H9 (cell line): ENCODE measurements at regions not wholly inside any gene's neighbourhood (a gene's known extent, or its start where the extent isn't known, plus 50 kb on each side); places are given as distances from the start of the nearest gene placed in this dataset.

Experiments
- DNase-seq: peaks from one replicate; pipeline ENCODE4 v3.0.0-alpha.2; 2017
- H2AFZ ChIP-seq: one replicate; pipeline ENCODE4 v1.6.1; 2013; ENCODE audit warnings: mild to moderate bottlenecking, low read length, control low read depth, moderate library complexity
- H2AK5ac ChIP-seq: 2 replicates; pipeline ENCODE4 v1.6.1; 2013; ENCODE audit warnings: low read length, control low read depth, mixed read lengths; ENCODE audit not compliant: insufficient read length
- H2BK120ac ChIP-seq: one replicate; pipeline ENCODE4 v1.6.1; 2013; ENCODE audit warnings: low read depth, mild to moderate bottlenecking, low read length, control low read depth, inconsistent platforms; ENCODE audit not compliant: poor library complexity, severe bottlenecking
- H2BK12ac ChIP-seq: 2 replicates; pipeline ENCODE4 v1.6.1; 2013; ENCODE audit warnings: low read length, control low read depth, mixed read lengths, low read depth; ENCODE audit not compliant: insufficient read length
- H2BK15ac ChIP-seq: 2 replicates; pipeline ENCODE4 v1.6.1; 2013; ENCODE audit warnings: low read depth, low read length, control low read depth
- H2BK20ac ChIP-seq: one replicate; pipeline ENCODE4 v1.6.1; 2013; ENCODE audit warnings: low read depth, mild to moderate bottlenecking, low read length, control low read depth, inconsistent platforms; ENCODE audit not compliant: poor library complexity, severe bottlenecking
- H2BK5ac ChIP-seq: 2 replicates; pipeline ENCODE4 v1.6.1; 2013; ENCODE audit warnings: low read length, control low read depth, mixed read lengths; ENCODE audit not compliant: insufficient read length
- H3K14ac ChIP-seq: 2 replicates; pipeline ENCODE4 v1.6.1; 2013; ENCODE audit warnings: low read length, control low read depth; ENCODE audit not compliant: insufficient read depth
- H3K18ac ChIP-seq: 2 replicates; pipeline ENCODE4 v1.6.1; 2013; ENCODE audit warnings: low read depth, mild to moderate bottlenecking, mixed read lengths, low read length, control low read depth; ENCODE audit not compliant: insufficient read length
- H3K23ac ChIP-seq: 2 replicates; pipeline ENCODE4 v1.6.1; 2013; ENCODE audit warnings: low read length, control low read depth, mixed read lengths, low read depth; ENCODE audit not compliant: insufficient read length
- H3K23me2 ChIP-seq: 2 replicates; pipeline ENCODE4 v1.6.1; 2013; ENCODE audit warnings: low read depth, mild to moderate bottlenecking, mixed read lengths, low read length, control low read depth; ENCODE audit not compliant: insufficient read length, poor library complexity, severe bottlenecking
- H3K27ac ChIP-seq: 2 replicates; pipeline ENCODE4 v1.5.1; 2013; ENCODE audit warnings: low read length, control low read depth, mixed read lengths, low read depth; ENCODE audit not compliant: insufficient read length
- H3K27me3 ChIP-seq: 2 replicates; pipeline ENCODE4 v1.6.1; 2013; ENCODE audit warnings: low read length, control low read depth, inconsistent platforms; ENCODE audit not compliant: insufficient read depth
- H3K4ac ChIP-seq: 2 replicates; pipeline ENCODE4 v1.6.1; 2013; ENCODE audit warnings: low read depth, mild to moderate bottlenecking, control low read depth, inconsistent platforms, low read length, moderate library complexity
- H3K4me1 ChIP-seq: 2 replicates; pipeline ENCODE4 v1.6.1; 2013; ENCODE audit warnings: low read length, control low read depth, inconsistent platforms; ENCODE audit not compliant: insufficient read depth
- H3K4me2 ChIP-seq: 2 replicates; pipeline ENCODE4 v1.6.1; 2013; ENCODE audit warnings: low read length, control low read depth, mixed read lengths; ENCODE audit not compliant: insufficient read length, insufficient read depth
- H3K56ac ChIP-seq: 2 replicates; pipeline ENCODE4 v1.6.1; 2013; ENCODE audit warnings: low read depth, mild to moderate bottlenecking, mixed read lengths, low read length, control low read depth; ENCODE audit not compliant: insufficient read length
- H3K79me1 ChIP-seq: 2 replicates; pipeline ENCODE4 v1.6.1; 2013; ENCODE audit warnings: low read depth, mild to moderate bottlenecking, moderate library complexity, low read length, control low read depth, inconsistent platforms; ENCODE audit not compliant: insufficient read depth, poor library complexity, severe bottlenecking
- H3K79me2 ChIP-seq: 2 replicates; pipeline ENCODE4 v1.6.1; 2013; ENCODE audit warnings: low read length, control low read depth, inconsistent platforms; ENCODE audit not compliant: insufficient read depth
- H3K9ac ChIP-seq: 2 replicates; pipeline ENCODE4 v1.6.1; 2013; ENCODE audit warnings: low read length, control low read depth, mixed read lengths; ENCODE audit not compliant: insufficient read length; ENCODE audit errors: extremely low read depth
- H3K9me3 ChIP-seq: one replicate; pipeline ENCODE4 v1.6.1; 2013; ENCODE audit warnings: low read depth, low read length, inconsistent platforms; ENCODE audit not compliant: control insufficient read depth
- H3T11ph ChIP-seq: one replicate; pipeline ENCODE4 v1.6.1; 2013; ENCODE audit warnings: mild to moderate bottlenecking, low read length, control low read depth, inconsistent platforms
- H4K20me1 ChIP-seq: one replicate; pipeline ENCODE4 v1.6.1; 2013; ENCODE audit not compliant: control insufficient read depth, insufficient read length, insufficient read depth
- H4K5ac ChIP-seq: 2 replicates; pipeline ENCODE4 v1.6.1; 2013; ENCODE audit warnings: low read depth, mild to moderate bottlenecking, mixed read lengths, low read length, control low read depth; ENCODE audit not compliant: insufficient read length
- H4K8ac ChIP-seq: replicated peaks from 2 replicates; pipeline ENCODE4 v1.6.1; 2013; ENCODE audit warnings: low read length, control low read depth, mixed read lengths, low read depth; ENCODE audit not compliant: insufficient read length
- H4K91ac ChIP-seq: 2 replicates; pipeline ENCODE4 v1.6.1; 2013; ENCODE audit warnings: low read depth, mild to moderate bottlenecking, moderate library complexity, mixed read lengths, low read length, control low read depth; ENCODE audit not compliant: insufficient read length
- H3K27ac Mint-ChIP-seq, 3 experiments: 2 replicates in 2 of 3; 3 replicates in 1 of 3; pipeline ENCODE4 v1.8.0; 2020 to 2021; ENCODE audit warnings: mixed read lengths in 3 of 3, mild to moderate bottlenecking in 1 of 3, moderate library complexity in 1 of 3
- H3K27me3 Mint-ChIP-seq: 2 replicates; pipeline ENCODE4 v1.8.0; 2021; ENCODE audit warnings: low read depth, mild to moderate bottlenecking, moderate library complexity, mixed read lengths
- H3K36me3 Mint-ChIP-seq, 3 experiments: 2 replicates in 2 of 3; 3 replicates in 1 of 3; pipeline ENCODE4 v1.8.0; 2020 to 2021; ENCODE audit warnings: low read depth in 3 of 3, mixed read lengths in 3 of 3; ENCODE audit not compliant: insufficient read depth in 1 of 3
- H3K4me1 Mint-ChIP-seq, 2 experiments: 2 replicates each; pipeline ENCODE4 v1.8.0; 2020; ENCODE audit warnings: mixed read lengths in 2 of 2
- H3K4me3 Mint-ChIP-seq, 2 experiments: 2 replicates in 1 of 2; 3 replicates in 1 of 2; pipeline ENCODE4 v1.8.0; 2020 to 2021; ENCODE audit warnings: mild to moderate bottlenecking in 2 of 2, mixed read lengths in 2 of 2, moderate library complexity in 1 of 2
- H3K9me3 Mint-ChIP-seq, 2 experiments: 2 replicates in 1 of 2; 3 replicates in 1 of 2; pipeline ENCODE4 v1.8.0; 2020; ENCODE audit warnings: mild to moderate bottlenecking in 2 of 2, mixed read lengths in 2 of 2, moderate library complexity in 1 of 2
- WGBS: extraction: QIAGEN DNeasy Blood & Tissue Kit; methylation state at CpG from one replicate; pipeline ENCODE4 v1.1.7; 2013; ENCODE audit warnings: missing lambda C conversion rate, low lambda C conversion rate, mixed read lengths; ENCODE audit not compliant: insufficient read length; ENCODE audit errors: extremely low coverage; 5-methylcytosine and 5-hydroxymethylcytosine counted together
- TF ChIP-seq, protein P1 (sequence below): fragments of 200-600 bp; sonication (generic); conservative IDR thresholded peaks from 3 replicates; pipeline ENCODE4 v1.8.0; 2021; ENCODE audit warnings: antibody characterized with exemption, mild to moderate bottlenecking

DNA sequence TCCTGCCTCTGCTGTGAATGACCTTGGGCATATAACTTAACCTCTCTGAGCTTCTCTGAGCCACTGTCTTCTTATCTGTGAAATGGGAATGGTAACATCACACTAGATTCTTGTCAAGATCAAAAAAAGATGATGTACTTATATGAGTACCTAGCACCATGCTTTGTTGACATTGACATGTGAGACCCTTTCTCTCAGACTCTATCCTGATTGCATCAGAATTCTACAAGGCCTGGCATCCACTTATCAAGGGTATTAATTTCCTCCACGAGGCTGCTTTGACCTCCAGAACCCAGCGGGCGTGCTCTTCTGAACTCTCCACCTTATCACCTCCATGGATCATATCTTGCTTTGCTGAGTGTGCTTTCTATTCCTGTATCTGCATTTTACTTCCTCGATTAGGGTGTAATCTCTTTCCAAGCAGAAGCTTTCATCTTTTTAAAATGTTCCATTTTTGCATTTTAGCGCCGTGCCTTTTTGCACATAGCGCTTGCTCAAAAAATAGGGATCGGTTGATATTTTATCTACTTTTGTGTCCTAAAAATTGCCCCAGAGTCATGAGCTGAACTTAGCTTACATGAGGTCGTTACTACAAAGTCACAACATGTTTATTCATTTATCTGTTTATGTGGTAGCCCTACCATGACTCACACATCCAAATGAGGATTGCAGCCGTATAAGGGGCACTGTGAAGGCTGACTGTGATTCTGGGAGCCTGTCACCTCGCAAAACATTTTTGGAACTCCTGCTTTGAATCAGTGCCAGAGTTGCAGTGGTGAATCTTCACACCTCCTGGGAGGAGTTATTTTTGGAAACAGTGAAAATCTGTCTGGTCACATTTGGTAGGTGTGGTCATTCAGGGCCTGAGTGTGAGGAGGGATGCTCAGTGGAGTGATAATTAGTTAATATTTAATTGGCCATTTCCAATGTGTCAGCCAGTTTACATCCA is 63.2 kb downstream of the IER5 start:
- no peak overlapping the region for H2BK12ac ChIP-seq
- TF ChIP-seq, protein P1, sequence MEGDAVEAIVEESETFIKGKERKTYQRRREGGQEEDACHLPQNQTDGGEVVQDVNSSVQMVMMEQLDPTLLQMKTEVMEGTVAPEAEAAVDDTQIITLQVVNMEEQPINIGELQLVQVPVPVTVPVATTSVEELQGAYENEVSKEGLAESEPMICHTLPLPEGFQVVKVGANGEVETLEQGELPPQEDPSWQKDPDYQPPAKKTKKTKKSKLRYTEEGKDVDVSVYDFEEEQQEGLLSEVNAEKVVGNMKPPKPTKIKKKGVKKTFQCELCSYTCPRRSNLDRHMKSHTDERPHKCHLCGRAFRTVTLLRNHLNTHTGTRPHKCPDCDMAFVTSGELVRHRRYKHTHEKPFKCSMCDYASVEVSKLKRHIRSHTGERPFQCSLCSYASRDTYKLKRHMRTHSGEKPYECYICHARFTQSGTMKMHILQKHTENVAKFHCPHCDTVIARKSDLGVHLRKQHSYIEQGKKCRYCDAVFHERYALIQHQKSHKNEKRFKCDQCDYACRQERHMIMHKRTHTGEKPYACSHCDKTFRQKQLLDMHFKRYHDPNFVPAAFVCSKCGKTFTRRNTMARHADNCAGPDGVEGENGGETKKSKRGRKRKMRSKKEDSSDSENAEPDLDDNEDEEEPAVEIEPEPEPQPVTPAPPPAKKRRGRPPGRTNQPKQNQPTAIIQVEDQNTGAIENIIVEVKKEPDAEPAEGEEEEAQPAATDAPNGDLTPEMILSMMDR: no peak
- no peak for DNase-seq
- no peak overlapping the region for H3K9ac ChIP-seq
- H2AK5ac ChIP-seq: no peak overlapping the region
- H3K56ac ChIP-seq: no peak overlapping the region
- no peak overlapping the region for H3K27ac ChIP-seq
- H3K4me2 ChIP-seq: no peak overlapping the region
- H3K79me2 ChIP-seq: no peaks in the 10 kb centered on the region
- no peak overlapping the region for H2BK120ac ChIP-seq
- peaks cover 4% of the 10 kb centered on the region; the same call in 1 of the 2 replicates for H3K27me3 Mint-ChIP-seq
- no peaks in the 10 kb centered on the region for H3K79me1 ChIP-seq
- no peak overlapping the region for H3K4ac ChIP-seq
- no peak overlapping the region for H2BK15ac ChIP-seq
- no peaks in the 10 kb centered on the region for H3K23me2 ChIP-seq
- no peaks in the 10 kb centered on the region for H3K4me1 ChIP-seq
- WGBS: no CpG with 5 or more reads among the region's 11 CpGs
- H3K18ac ChIP-seq: no peak overlapping the region
- no peak overlapping the region for H3K23ac ChIP-seq
- no peak overlapping the region for H3K14ac ChIP-seq
- H4K20me1 ChIP-seq: no peaks in the 10 kb centered on the region
- H2BK5ac ChIP-seq: no peak overlapping the region
- H3K9me3 Mint-ChIP-seq: peaks cover 10 to 14% of the 10 kb centered on the region in 2 experiments
- no peak overlapping the region for H4K91ac ChIP-seq
- no peak overlapping the region for H4K8ac ChIP-seq
- no peak overlapping the region for H2BK20ac ChIP-seq
- no peak overlapping the region for H4K5ac ChIP-seq
- H3T11ph ChIP-seq: no peak overlapping the region
- no peak overlapping the region for H2AFZ ChIP-seq
- H3K36me3 Mint-ChIP-seq: peaks cover 0 to 4% (median 3%) of the 10 kb centered on the region in 3 experiments; a peak in 1 of 7 replicates
- no peaks in the 10 kb centered on the region for H3K27me3 ChIP-seq
- no peaks in the 10 kb centered on the region for H3K9me3 ChIP-seq
- H3K4me1 Mint-ChIP-seq: peaks cover 12 to 19% of the 10 kb centered on the region in 2 experiments
- H3K4me3 Mint-ChIP-seq: no peak overlapping the region
- no peak overlapping the region for H3K27ac Mint-ChIP-seq
